T1000 (cell line): ENCODE measurements at regions not wholly inside any gene's neighbourhood (a gene's known extent, or its start where the extent isn't known, plus 50 kb on each side); places are given as distances from the start of the nearest gene placed in this dataset.

Experiments
- DNase-seq: peaks from one replicate; lab custom pipeline; 2025; ENCODE audit warnings: mixed read lengths; lab: John Stamatoyannopoulos, UW

DNA sequence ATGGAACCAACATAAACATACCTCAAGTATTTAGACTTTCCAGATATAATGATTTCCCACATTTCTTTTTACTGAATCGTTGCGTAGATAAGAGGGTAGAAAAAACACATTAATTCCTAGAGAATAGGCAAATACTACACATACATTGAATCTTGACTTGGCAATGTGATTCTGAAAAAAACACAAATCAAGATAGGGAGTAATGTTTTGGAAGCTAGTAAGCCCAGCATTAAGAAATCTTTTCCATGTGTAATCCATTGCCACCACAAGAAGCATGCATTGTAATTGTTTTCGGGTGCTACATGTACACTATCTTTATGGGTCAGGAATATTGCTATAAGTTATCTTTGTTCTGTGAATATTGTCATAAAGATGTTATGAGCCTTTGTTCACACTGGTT lies 269.8 kb upstream of the PDGFD start:
- no peak for DNase-seq

DNA sequence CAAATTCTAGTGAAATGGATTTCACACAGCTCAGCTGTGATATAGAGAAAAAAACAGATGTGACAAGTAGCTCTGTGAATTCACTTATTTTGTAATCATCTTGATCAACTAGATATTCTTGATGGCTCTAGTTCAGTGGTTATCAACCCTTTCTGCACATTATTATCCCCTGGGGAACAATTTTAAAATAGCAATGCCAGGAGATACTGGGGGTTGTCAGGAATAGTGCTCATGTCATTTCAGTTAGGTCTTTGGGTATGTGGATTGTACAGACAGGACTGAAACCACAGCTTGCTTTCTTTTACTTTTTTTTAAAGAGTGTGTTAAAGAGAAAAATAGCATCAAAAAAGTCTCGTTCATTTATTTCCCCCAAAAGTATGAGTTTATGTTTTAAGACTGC lies 269.0 kb upstream of the PDGFD start:
- no peak for DNase-seq

DNA sequence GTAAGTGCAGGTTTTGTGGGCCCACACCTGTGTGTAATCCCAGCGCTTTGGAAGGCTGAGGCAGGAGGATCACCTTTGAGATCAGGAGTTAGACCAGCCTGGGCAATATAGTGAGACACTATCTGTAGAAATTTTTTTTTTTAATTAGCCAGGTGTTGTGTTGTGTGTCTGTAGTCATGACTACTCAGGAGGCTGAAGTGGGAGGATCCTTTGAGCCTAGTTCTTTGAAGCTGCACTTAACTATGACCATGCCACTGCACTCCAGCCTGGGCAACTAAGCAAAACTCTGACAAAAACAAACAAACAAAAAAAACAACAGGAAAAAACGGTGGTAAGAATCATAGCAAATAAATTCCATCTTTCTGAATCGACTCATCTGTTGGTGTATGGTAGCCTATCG lies 268.6 kb upstream of the PDGFD start:
- DNase-seq = no peak

DNA sequence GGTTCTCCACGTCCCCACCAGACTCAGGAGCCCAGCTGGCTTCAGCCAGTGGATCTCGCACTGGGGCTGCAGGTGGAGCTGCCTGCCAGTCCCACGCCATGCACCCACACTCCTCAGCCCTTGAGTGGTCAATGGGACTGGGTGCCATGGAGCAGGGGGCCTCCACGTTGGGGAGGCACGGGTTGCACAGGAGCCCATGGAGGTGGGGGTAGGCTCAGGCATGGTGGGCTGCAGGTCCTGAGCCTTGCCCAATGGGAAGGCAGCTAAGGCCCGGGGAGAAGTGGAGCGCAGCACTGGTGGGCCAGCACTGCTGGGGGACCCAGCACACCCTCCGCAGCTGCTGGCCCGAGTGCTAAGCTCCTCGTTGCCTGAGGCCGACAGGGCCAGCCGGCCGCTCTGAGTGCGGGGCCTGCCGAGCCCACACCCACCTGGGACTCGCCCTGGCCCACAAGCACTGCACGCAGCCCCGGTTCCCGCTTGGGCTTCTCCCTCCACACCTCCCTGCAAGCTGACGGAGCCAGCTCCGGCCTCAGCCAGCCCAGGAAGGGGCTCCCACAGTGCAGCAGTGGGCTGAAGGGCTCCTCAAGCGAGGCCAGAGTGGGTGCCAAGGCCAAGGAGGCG lies 258.5 kb upstream of the PDGFD start:
- DNase-seq = no peak

DNA sequence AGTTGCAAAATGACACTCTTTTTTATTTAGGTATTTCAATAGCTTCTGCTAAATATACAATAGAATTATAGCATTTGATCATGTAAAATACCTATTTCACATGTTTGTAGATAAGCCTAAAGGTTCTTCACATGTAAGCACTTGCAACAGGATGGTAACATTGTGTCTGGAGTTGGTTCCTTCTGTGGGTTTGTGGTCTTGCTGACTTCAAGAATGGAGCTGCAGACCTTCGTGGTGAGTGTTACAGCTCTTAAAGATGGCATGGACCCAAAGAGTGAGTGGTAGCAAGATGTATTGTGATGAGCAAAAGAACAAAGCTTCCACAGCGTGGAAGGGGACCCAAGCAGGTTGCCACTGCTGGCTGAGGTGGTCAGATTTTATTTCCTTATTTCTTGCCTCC lies 246.4 kb upstream of the PDGFD start:
- no peak for DNase-seq

DNA sequence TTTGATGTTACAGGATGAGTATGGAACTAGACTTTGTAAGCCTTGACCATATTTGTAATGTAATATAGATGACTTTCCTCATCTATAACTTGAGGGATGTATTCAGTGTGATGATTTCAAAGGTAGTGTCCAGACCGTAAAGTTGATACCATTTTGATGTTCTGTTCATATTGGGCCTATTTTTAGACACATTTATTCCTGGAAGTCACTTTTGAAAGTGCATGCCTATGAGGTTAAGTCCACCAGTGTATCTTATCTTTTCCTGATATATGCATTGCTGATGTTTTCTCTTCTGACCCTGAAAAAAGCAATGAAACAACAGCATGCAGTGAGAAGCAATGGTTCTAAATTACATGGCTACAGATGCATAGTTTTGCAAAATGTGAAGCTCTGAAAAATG lies 244.7 kb upstream of the PDGFD start:
- no peak for DNase-seq

DNA sequence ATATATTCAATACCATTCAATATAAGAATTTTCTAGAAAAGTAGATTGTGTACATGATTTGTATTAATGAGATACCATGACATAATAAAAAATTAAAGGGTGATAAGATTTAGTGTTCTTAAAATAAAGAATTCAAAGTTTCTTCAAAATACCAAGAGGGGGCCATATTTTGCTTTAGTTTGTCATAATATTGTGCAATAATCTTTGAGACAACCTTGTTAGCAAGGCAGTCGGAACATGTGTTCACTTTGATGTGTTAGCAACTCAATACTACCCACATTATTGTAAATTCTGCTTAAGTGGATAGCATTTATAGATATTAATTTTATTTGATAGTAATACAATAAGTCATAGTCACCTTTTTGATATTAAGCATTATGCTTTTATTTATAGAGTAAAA lies 241.3 kb upstream of the PDGFD start:
- no peak for DNase-seq

DNA sequence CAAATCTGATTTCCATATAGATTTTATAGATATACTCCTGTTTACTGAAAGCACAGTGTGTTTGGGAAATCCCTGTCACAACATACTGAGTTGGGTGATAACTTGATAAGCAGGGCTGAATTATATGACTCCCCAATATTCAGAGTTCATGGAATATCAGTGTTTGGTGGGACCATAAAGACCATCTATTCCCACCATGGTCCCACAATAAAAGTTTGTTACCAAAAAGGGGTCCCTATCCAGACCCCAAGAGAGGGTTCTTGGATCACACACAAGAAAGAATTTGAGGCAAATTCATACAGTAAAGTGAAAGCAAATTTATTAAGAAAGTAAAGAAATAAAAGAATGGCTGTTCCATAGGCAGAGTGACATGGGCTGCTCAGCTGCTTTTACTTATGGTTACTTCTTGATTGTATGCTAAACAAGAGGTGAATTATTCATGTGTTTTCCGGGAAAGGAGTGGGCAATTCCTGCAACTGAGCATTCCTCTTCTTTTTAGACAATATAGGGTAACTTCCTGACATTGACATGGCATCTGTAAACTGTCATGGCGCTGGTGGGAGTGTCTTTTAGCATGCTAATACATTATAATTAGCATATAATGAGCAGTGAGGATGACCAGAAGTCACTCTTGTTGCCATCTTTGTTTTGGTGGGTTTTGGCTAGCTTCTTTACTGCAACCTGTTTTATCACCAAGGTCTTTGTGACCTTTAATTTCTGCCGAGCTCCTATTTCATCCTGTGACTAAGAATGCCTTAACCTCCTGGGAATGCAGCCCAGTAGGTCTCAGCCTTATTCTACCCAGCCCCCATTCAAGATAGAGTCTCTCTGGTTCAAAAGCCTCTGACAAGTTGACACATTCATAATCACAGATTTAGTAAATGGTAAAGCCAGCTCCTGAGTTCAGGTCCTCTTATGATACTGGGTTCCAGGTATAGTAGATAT lies 240.6 kb upstream of the PDGFD start:
- DNase-seq = no peak

DNA sequence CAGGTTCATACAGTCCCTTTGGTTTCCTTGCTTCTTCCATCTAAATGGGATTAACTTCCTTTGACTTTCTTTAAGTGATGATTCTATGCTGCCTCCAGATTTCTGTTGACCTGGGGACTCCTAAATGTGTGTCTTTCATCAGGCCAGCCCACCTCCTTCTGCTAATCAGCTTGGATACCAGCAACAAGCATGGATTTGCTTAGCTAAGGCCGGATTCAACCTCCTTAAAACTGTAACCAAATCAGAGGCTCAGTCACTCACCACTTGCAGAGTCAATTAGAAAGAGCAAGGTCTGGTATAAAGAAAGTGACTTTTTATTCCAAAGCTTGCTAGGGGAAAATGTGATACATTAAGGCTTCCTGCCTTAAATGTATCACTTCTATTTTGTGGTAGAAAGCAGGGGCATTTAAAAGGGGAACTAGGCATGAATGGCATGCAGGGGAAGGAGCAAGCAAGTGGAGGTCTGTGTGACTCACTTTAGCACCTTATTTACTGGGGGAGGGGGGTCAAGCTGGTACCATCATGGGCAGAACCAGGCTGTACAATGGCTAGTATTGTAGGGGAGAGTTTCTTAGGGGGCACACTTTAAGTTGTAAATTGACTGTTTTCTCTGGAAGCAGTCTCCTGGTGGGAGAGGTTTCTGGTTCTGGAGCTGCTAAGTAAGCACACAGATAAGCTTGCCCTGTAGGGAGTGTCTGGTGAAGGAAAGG lies 239.0 kb upstream of the PDGFD start:
- no peak for DNase-seq

DNA sequence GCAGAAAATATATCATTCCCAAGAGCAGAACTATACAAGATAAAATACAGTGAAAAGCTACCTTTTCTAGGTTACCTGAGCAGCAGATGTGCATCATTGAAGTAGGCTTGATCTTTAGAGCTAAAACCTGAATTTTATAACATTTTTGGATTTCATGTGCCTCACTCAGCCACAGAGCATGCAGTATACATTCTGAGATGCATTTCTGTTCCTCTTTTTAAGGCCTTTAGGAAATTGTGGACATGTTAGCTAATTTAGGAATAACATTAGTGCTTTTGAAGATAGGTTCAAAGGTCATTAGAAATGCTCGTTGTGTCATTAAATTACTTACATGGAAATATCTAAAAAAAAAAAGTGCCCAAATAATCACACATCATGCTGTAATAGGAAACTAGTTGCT lies 230.6 kb upstream of the PDGFD start:
- DNase-seq = no peak

DNA sequence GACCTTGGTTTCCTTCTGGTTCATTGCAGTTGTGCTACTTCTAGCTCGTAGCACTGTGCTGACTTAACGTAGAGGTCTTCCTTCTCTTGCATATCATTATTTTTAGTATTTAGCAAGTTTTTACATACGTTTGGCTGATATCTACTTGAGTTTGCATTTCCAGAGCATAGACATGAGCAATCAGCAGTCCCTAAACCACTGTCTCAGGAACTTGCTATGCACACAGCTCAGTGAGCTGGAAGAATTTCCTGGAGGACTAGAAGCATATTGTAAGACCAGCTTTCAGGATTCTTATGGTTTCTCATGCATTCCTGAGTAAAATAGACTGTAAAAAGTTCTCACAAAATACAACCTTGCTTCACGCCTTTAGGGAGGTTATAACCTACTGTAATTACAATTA lies 226.7 kb upstream of the PDGFD start:
- no peak for DNase-seq

DNA sequence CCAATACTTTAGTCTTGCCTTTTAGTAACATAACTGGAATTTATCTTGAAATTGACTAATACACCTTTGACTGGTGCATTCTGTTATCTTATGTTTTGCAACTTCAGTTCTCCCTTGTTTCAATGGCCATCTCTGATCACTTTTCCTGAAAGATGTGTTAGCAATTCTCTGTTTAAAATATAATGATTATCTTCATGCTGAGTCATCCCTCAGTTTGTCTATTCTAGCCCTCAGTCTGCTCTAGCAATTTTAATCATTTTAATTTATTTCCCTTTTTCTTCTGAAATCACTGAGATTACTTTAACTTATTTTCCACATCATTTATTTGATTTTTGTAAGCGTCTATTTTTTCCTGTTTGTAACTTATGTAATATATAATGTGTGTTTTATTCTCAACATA lies 221.9 kb upstream of the PDGFD start:
- no peak for DNase-seq

DNA sequence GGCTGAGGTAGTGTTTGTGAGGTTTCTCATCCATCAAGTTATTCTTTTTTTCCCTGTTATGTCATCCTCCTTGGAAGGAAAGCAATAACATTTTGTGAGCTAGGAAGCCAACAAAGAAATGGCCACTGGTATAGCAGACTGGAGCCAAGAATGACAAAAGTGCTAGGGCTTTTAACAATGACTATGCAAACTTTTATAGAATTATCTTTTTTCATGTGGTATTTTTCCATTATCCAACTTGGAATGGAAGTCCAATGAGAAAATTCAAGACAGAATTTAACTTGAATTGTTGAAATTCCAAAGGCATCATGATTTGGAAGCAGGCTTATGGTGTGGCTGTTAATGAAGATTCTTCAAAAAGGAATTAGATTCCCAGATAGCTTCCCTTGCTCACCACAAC lies 216.4 kb upstream of the PDGFD start:
- DNase-seq = no peak

DNA sequence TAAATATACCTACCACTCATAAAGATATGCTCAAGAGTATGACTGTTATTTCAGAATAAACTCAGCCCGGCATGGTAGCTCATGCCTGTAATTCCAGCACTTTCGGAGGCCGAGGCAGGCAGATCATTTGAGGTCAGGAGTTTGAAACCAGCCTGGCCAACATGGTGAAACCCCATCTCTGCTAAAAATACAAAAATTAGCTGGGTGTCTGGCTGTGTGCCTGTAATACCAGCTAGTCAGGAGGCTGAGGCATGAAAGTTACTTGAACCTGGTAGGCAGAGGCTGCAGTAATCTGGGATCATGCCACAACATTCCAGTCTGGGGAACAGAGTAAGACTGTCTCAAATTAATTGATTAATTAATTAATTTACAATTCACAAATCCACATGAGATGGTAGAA lies 208.2 kb upstream of the PDGFD start:
- no peak for DNase-seq

DNA sequence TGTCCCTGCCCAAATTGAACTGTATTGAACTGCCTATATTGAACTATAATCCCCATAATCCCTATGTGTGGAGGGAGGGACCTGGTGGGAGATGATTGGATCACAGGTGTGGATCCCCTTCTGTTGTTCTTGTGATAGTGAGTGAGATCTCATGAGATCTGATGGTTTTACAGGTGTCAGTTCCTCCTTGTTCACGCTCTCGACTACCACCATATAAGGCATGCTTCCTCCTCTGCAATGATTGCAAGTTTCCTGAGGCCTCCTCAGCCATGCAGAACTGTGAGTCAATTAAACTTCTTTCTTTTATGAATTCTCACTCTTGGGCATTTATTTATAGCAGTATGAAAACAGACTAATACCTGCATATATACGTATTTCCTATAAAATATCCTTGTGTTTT lies 206.5 kb upstream of the PDGFD start:
- DNase-seq = no peak

DNA sequence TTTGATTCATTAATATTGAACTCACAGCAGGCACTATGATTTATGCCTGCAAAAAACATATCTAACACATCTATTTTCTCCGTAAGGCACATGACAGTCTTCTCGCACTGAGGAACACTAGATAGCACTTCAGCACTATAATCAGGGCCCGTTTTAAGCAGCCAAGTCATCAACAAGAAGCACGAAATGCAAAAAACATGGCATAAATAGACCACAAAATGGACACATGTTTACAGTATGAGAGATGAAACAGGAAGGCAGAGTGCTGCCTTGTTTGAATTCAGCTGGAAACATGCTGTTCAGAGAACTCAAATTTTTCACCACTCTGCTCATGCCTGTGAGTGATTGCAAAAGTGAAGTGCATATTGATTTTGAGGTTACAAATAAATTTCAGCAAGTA lies 205.8 kb upstream of the PDGFD start:
- no peak for DNase-seq

DNA sequence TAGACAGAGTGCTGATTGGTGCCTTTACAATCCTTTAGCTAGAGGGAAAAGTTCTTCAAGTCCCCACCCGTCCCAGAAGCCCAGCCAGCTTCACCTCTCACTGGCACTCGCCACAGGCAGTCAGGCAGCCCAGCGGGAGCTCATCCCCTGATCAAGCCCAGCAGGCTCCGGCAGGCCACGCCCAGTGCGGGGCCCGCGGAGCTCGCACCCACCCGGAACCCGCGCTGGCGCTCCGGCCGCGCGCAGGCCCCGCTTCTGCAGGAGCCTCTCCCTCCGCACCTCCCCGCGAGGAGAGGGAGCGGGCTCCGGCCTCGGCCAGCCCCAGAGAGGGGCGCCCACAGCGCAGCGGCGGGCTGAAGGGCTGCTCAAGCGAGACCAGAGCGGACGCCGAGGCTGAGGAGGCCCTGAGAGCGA lies 202.4 kb upstream of the PDGFD start:
- no peak for DNase-seq

DNA sequence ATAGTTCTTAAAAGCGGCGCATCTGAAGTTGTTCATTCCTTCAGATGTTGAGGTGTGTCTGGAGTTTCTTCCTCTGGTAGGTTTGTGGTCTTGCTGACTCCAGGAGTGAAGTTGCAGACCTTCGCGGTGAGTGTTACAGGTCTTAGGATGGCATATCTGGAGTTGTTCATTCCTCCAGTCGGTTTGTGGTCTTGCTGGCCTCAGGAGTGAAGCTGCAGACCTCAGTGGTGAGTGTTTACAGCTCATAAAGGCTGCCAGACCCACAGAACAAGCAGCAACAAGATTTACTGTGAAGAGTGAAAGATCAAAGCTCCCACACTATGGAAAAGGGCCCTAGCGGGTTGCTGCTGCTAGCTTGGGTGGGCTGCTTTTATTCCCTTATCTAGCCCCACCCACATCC lies 201.7 kb upstream of the PDGFD start:
- DNase-seq = no peak

DNA sequence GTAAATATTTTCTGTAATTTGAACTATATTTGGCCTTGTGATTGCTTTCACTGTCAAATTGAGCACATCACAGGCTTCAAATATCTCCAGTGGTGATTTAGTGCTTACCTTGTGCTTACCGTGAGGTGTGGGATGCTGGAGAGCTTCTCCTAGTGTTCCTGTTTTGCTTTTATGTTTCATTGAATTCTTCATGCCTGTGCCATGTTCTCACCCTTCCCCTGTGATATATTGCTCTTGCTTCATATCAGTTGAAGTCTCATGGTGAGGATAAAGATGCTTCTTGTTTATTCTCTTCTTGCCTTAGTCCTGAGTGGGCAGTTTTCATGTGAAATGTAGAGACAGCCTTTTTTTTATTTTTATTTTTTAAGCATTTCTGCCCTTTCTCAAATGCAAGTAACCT lies 198.0 kb upstream of the PDGFD start:
- DNase-seq = no peak

DNA sequence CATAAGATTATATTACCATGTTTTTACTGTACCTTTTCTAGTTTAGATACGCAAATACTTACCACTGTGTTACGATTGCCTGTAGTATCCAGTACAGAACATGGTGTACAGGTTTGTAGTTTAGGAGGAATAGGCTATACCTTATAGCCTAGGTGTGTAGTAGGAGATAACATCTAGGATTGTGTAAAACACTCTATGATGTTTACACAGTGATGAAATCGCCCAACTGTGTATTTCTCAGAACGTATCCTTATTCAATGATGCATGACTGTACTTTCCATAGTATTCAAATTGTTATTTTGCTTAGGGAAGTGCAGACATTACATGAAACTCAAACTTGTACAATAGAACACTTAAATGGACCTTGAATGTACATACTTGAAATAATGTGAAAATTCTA lies 188.1 kb upstream of the PDGFD start:
- DNase-seq = no peak

DNA sequence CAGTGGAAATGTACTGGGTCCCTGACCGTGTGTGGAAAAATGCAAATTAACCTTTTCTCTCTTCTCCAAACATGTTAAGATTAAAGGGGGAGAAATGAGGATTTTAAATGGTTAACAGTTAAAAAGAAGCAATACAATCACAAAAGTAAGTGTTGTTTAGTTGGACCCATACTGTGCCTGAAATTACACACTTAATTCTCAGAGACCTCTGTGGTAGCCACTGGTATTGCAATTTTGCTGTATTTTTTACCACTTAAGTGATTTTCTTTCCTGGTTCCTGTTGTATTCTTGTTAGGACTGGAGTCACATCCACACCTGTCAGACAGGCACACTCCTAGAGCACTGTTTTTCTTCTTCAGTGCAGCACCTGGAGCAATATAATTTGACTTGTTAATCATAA lies 179.6 kb upstream of the PDGFD start:
- no peak for DNase-seq

DNA sequence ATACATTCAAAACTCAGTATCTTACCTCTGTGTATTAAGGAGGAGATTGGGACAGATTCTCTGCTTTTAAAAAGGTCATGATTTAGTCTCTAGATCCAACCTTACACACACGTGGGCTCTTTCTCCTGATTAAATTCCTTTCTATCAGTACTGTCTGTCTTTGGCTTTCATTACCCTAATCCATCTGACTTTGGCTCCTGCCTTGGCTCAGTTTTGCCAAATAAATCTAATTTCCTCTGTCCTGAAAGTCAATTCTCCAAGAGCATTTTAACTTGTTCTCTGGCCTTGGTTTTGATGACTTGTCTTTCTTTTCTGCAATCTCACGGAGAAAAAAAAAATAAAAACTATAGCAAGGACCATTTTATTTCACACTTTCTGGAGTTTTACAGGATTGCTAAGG lies 176.6 kb upstream of the PDGFD start:
- DNase-seq = no peak

DNA sequence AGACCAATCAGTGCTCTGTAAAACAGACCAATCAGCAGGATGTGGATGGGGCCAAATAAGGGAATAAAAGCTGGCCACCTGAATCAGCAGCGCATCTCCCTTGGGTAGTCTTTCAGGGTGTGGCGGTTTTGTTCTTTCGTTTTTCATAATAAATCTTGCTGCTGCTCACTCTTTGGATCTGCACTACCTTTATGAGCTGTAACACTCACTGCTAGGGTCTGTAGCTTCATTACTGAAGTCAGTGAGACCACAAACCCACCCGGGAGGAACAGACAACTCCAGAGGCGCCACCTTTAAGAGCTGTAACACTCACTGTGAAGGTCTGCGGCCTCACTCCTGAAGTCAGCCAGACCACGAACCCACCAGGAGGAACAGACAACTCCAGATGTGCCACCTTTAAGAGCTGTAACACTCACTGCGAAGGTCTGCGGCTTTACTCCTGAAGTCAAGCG lies 175.5 kb upstream of the PDGFD start:
- DNase-seq = no peak
